ENCODE measurements at regions not wholly inside any gene's neighbourhood (a gene's known extent, or its start where the extent isn't known, plus 50 kb on each side); places are given as distances from the start of the nearest gene placed in this dataset.

GRCh38 chr2:220220009-220220408 is 592.6 kb downstream of the SLC4A3 start:
- ATAC-seq (ENCODE audit: low read depth) (no peak), DNase-seq (no peak)
- Mint-ChIP-seq H3K4me3 (no peak overlapping the region), H3K27ac (no peak overlapping the region), H3K4me1 (no peaks in the 10 kb centered on the region), H3K9me3 (peaks cover 2% of the 10 kb centered on the region), H3K27me3 (no peaks in the 10 kb centered on the region), H3K36me3 (ENCODE audit: low read depth) (no peaks in the 10 kb centered on the region)
- ChIA-PET CTCF (no interaction called here), POLR2A (no interaction called here)
- intact Hi-C loops (cut with micrococcal nuclease), result no loop called here
- TF ChIP-seq CTCF (IDR thresholded peaks at IDR 0.05), result no peak

- ATAC-seq (ENCODE audit: low read depth) (no peak), DNase-seq (no peak)
- H3K9me3 Mint-ChIP-seq, result peaks cover 2% of the 10 kb centered on the region
- no peaks in the 10 kb centered on the region for H3K4me1 Mint-ChIP-seq
- no peaks in the 10 kb centered on the region for H3K27me3 Mint-ChIP-seq
- ChIA-PET POLR2A (no interaction called here), CTCF (no interaction called here)
- H3K4me3 Mint-ChIP-seq, result no peak overlapping the region
- no peaks in the 10 kb centered on the region for H3K36me3 Mint-ChIP-seq (ENCODE audit: low read depth)
- no peak overlapping the region for H3K27ac Mint-ChIP-seq
- TF ChIP-seq CTCF (IDR thresholded peaks at IDR 0.05), result no peak
- intact Hi-C loops (cut with micrococcal nuclease), result no loop called here
Observed at GRCh38 chr2:220221992-220222391, 594.6 kb downstream of the SLC4A3 start.

- POLR2A ChIA-PET, result no interaction called here
Observed at GRCh38 chr2:220224691-220225543, 597.5 kb downstream of the SLC4A3 start.

GRCh38 chr2:220226076-220226475 is 598.6 kb downstream of the SLC4A3 start:
- ChIA-PET CTCF (no interaction called here), POLR2A (no interaction called here)
- no peaks in the 10 kb centered on the region for H3K36me3 Mint-ChIP-seq (ENCODE audit: low read depth)
- ATAC-seq (ENCODE audit: low read depth) (no peak), DNase-seq (no peak)
- intact Hi-C loops (cut with micrococcal nuclease), result no loop called here
- H3K27me3 Mint-ChIP-seq, result no peaks in the 10 kb centered on the region
- no peak overlapping the region for H3K4me3 Mint-ChIP-seq
- no peaks in the 10 kb centered on the region for H3K9me3 Mint-ChIP-seq
- H3K27ac Mint-ChIP-seq, result no peak overlapping the region
- no peak for TF ChIP-seq CTCF (IDR thresholded peaks at IDR 0.05)
- no peaks in the 10 kb centered on the region for H3K4me1 Mint-ChIP-seq

More at GRCh38 chr2:220224691-220225543, 597.5 kb downstream of the SLC4A3 start:
- CTCF ChIA-PET, result no interaction called here
- intact Hi-C loops (cut with micrococcal nuclease), result no loop called here
- Mint-ChIP-seq H3K27ac (no peak overlapping the region), H3K27me3 (no peaks in the 10 kb centered on the region), H3K36me3 (ENCODE audit: low read depth) (no peaks in the 10 kb centered on the region), H3K4me1 (no peaks in the 10 kb centered on the region), H3K9me3 (no peaks in the 10 kb centered on the region), H3K4me3 (no peak overlapping the region)
- TF ChIP-seq CTCF (IDR thresholded peaks at IDR 0.05), result no peak
- no peak for ATAC-seq (ENCODE audit: low read depth)
- no peak for DNase-seq

GRCh38 chr2:220226546-220226945 is 599.1 kb downstream of the SLC4A3 start:
- H3K27ac Mint-ChIP-seq, result no peak overlapping the region
- no peak for TF ChIP-seq CTCF (IDR thresholded peaks at IDR 0.05)
- no peak for DNase-seq
- H3K9me3 Mint-ChIP-seq, result no peaks in the 10 kb centered on the region
- intact Hi-C loops (cut with micrococcal nuclease), result no loop called here
- H3K36me3 Mint-ChIP-seq (ENCODE audit: low read depth), result no peaks in the 10 kb centered on the region
- ATAC-seq (ENCODE audit: low read depth), result no peak
- ChIA-PET CTCF (no interaction called here), POLR2A (no interaction called here)
- no peak overlapping the region for H3K4me3 Mint-ChIP-seq
- H3K27me3 Mint-ChIP-seq, result no peaks in the 10 kb centered on the region
- no peaks in the 10 kb centered on the region for H3K4me1 Mint-ChIP-seq
